Forelimb muscle (tissue), 1 donor: ENCODE measurements at regions not wholly inside any gene's neighbourhood (a gene's known extent, or its start where the extent isn't known, plus 50 kb on each side); places are given as distances from the start of the nearest gene placed in this dataset.

ENCODE experiments used
- DNase-seq: peaks from one replicate; pipeline ENCODE4 v3.0.0-alpha.2; 2013; ENCODE audit warnings: low read depth

GRCh38 chr17:34825884-34826283 is 135.4 kb downstream of the CCT6B start:
- no peak for DNase-seq

GRCh38 chr17:34825102-34825501 is 136.2 kb downstream of the CCT6B start:
- no peak for DNase-seq

GRCh38 chr17:34823023-34823422 is 138.2 kb downstream of the CCT6B start:
- no peak for DNase-seq

- DNase-seq = no peak
Measured at GRCh38 chr17:34822007-34822739, 139.1 kb downstream of the CCT6B start.

- no peak for DNase-seq
Measured at GRCh38 chr17:34820922-34821321, 140.3 kb downstream of the CCT6B start.

- no peak for DNase-seq
Measured at GRCh38 chr17:34820248-34820801, 140.9 kb downstream of the CCT6B start.

GRCh38 chr17:34817252-34818035 is 143.8 kb downstream of the CCT6B start:
- DNase-seq = no peak

GRCh38 chr17:34816848-34817247 is 144.4 kb downstream of the CCT6B start:
- DNase-seq = no peak

GRCh38 chr17:34813290-34813689 is 148.0 kb downstream of the CCT6B start:
- no peak for DNase-seq

- no peak for DNase-seq
Measured at GRCh38 chr17:34811561-34811960, 149.7 kb downstream of the CCT6B start.

GRCh38 chr17:34800661-34801060 is 160.6 kb downstream of the CCT6B start:
- DNase-seq = no peak

GRCh38 chr17:34799751-34800150 is 161.5 kb downstream of the CCT6B start:
- no peak for DNase-seq

GRCh38 chr17:34798581-34798980 is 162.7 kb downstream of the CCT6B start:
- no peak for DNase-seq

- peak; percentile 9 for DNase-seq
Measured at GRCh38 chr17:34797720-34798119, 163.5 kb downstream of the CCT6B start.

- DNase-seq = no peak
Measured at GRCh38 chr17:34793231-34793908, 167.9 kb downstream of the CCT6B start.

GRCh38 chr17:34788696-34789095 is 172.6 kb downstream of the CCT6B start:
- DNase-seq = no peak

GRCh38 chr17:34784526-34784925 is 176.7 kb downstream of the CCT6B start:
- DNase-seq = no peak

GRCh38 chr17:34782271-34782670 is 179.0 kb downstream of the CCT6B start:
- DNase-seq = no peak

- DNase-seq = no peak
Measured at GRCh38 chr17:34781571-34782108, 179.6 kb downstream of the CCT6B start.

GRCh38 chr17:34781071-34781470 is 180.2 kb downstream of the CCT6B start:
- DNase-seq = no peak

GRCh38 chr17:34780438-34780837 is 180.8 kb downstream of the CCT6B start:
- DNase-seq = no peak
